Activated naive CD8-positive, alpha-beta T cell (primary cell): ENCODE measurements at regions not wholly inside any gene's neighbourhood (a gene's known extent, or its start where the extent isn't known, plus 50 kb on each side); places are given as distances from the start of the nearest gene placed in this dataset.

Experiments
- H3K27ac Mint-ChIP-seq: one replicate; pipeline ENCODE4 v1.8.0; 2021; ENCODE audit warnings: mixed read lengths
- H3K27me3 Mint-ChIP-seq: one replicate; pipeline ENCODE4 v1.8.0; 2021; ENCODE audit warnings: mixed read lengths
- H3K36me3 Mint-ChIP-seq: one replicate; pipeline ENCODE4 v1.8.0; 2021; ENCODE audit warnings: mixed read lengths
- H3K4me1 Mint-ChIP-seq: one replicate; pipeline ENCODE4 v1.8.0; 2021; ENCODE audit warnings: low read depth, mixed read lengths
- H3K4me3 Mint-ChIP-seq: one replicate; pipeline ENCODE4 v1.8.0; 2021; ENCODE audit warnings: mild to moderate bottlenecking, mixed read lengths
- H3K9me3 Mint-ChIP-seq: one replicate; pipeline ENCODE4 v1.8.0; 2021; ENCODE audit warnings: low read depth, mixed read lengths

DNA sequence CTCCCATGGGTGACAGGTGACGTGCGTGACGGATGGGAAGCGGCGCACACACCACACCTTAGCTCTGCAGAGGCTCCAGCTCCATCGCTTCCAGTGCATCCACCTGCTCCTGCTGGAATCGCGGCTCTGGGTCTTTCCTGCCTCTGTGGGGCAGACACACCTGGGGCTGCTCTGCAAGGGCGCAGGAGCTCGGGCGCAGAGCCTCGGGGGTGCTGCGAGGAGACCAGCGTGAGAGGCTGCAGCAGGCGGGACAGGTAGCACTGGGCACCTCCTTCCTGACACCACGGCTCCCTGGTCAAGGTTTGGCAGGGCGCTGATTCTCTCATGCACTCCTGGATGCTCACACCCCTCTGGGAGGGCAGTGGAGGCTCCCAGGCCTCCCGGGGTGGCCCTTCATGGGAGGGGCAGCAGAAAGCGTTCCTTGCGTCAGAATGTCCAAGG, 1494.3 kb downstream of the BRD1 start:
- H3K4me3 Mint-ChIP-seq, result no peak overlapping the region
- peaks cover 5% of the 10 kb centered on the region for H3K27me3 Mint-ChIP-seq
- H3K4me1 Mint-ChIP-seq, result no peaks in the 10 kb centered on the region
- H3K9me3 Mint-ChIP-seq, result peaks cover 2% of the 10 kb centered on the region
- no peak overlapping the region for H3K27ac Mint-ChIP-seq
- H3K36me3 Mint-ChIP-seq, result no peaks in the 10 kb centered on the region

DNA sequence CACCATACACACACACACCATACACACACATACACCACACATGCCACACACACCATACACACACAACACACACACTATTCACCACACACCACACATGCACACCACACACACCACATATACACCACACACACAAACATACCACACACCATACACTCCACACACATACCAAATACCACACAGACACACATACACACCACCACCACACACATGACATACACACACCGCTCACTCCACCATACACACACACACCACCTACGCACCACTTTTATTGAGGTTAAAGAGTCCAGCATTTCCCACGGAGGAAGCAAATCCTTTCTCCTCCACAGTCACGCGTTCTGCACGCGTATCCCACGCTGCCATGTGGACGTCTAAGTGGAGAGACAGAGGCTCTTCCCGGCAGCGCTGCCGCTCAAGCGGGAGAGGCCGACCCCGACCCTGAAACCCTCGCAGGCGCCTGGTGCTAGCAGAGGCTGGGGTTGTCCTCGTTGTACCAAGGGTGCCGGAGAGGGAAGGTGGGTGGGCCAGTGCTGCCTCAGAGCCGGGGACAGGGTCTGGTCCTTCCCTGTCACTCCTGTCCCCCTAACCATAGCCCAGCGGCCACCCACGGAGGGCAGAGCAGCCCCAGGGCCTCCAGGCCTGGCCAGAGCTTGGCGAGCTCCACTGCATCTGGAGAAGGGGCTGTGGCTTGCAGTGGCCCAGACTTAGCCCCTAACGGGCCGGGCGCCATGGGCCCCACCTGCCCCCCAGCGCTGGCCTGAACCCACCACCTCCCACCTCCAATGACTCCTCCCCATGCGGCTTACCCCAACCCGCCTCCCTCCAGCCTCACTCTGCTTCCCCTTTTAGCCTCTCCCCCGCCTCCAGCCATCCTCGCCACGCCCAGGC, 1495.0 kb downstream of the BRD1 start:
- Mint-ChIP-seq H3K36me3 (no peaks in the 10 kb centered on the region), H3K4me1 (no peaks in the 10 kb centered on the region), H3K27me3 (peaks cover 2% of the 10 kb centered on the region), H3K4me3 (no peak overlapping the region), H3K9me3 (peaks cover 6% of the 10 kb centered on the region), H3K27ac (no peak overlapping the region)

DNA sequence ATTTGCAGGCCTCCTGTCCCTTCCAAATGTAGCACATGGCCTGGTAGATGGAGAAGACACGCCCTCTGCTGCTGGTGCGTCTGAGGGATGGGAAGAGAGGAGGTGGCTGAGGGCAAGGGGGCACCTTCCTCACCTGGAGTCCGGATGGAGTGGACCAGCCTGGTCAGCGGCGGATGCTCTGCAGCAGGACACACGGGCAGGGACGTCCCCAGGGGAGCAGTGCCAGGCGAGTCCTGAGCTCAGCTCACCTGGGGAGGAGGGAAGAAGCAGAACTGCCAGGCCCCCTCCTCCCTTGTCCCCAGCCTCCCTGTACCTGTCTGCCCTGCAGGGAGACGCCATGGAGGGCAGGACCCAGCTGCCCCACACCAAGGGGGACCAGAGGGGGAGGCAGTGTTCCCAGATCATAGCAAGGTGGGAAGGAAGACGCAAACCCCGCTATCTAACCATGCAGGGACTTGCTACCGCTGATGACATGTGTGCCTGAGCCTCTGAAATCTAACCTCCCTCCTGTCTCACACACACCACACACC, 1495.9 kb downstream of the BRD1 start:
- no peaks in the 10 kb centered on the region for H3K36me3 Mint-ChIP-seq
- H3K27me3 Mint-ChIP-seq, result peaks cover 2% of the 10 kb centered on the region
- H3K4me3 Mint-ChIP-seq, result no peak overlapping the region
- no peaks in the 10 kb centered on the region for H3K4me1 Mint-ChIP-seq
- no peak overlapping the region for H3K27ac Mint-ChIP-seq
- peaks cover 6% of the 10 kb centered on the region for H3K9me3 Mint-ChIP-seq

- Mint-ChIP-seq H3K4me1 (no peaks in the 10 kb centered on the region), H3K9me3 (peaks cover 6% of the 10 kb centered on the region), H3K27ac (no peak overlapping the region), H3K4me3 (no peak overlapping the region), H3K36me3 (no peaks in the 10 kb centered on the region), H3K27me3 (peaks cover 2% of the 10 kb centered on the region)
Measured at GRCh38 chr22:48331266-48331665, 1496.4 kb downstream of the BRD1 start.

GRCh38 chr22:48327721-48328120, 1500.0 kb downstream of the BRD1 start:
- H3K4me3 Mint-ChIP-seq, result no peak overlapping the region
- H3K9me3 Mint-ChIP-seq, result peaks cover 6% of the 10 kb centered on the region
- no peaks in the 10 kb centered on the region for H3K36me3 Mint-ChIP-seq
- no peak overlapping the region for H3K27ac Mint-ChIP-seq
- peaks cover 4% of the 10 kb centered on the region for H3K27me3 Mint-ChIP-seq
- H3K4me1 Mint-ChIP-seq, result no peaks in the 10 kb centered on the region

GRCh38 chr22:48323746-48324145, 1503.9 kb downstream of the BRD1 start:
- Mint-ChIP-seq H3K4me3 (no peak overlapping the region), H3K27me3 (peaks cover 4% of the 10 kb centered on the region), H3K27ac (no peak overlapping the region), H3K4me1 (no peaks in the 10 kb centered on the region), H3K9me3 (peaks cover 6% of the 10 kb centered on the region), H3K36me3 (no peaks in the 10 kb centered on the region)

- Mint-ChIP-seq H3K27ac (no peak overlapping the region), H3K36me3 (no peaks in the 10 kb centered on the region), H3K27me3 (peaks cover 2% of the 10 kb centered on the region), H3K4me3 (no peak overlapping the region), H3K4me1 (no peaks in the 10 kb centered on the region), H3K9me3 (no peaks in the 10 kb centered on the region)
Measured at GRCh38 chr22:48322907-48323306, 1504.8 kb downstream of the BRD1 start.

- Mint-ChIP-seq H3K36me3 (no peaks in the 10 kb centered on the region), H3K27ac (no peak overlapping the region), H3K4me1 (no peaks in the 10 kb centered on the region), H3K4me3 (no peak overlapping the region), H3K27me3 (peaks cover 2% of the 10 kb centered on the region), H3K9me3 (no peaks in the 10 kb centered on the region)
Measured at GRCh38 chr22:48321986-48322545, 1505.6 kb downstream of the BRD1 start.

- Mint-ChIP-seq H3K27me3 (peaks cover 2% of the 10 kb centered on the region), H3K4me3 (no peak overlapping the region), H3K9me3 (no peaks in the 10 kb centered on the region), H3K27ac (no peak overlapping the region), H3K4me1 (no peaks in the 10 kb centered on the region), H3K36me3 (no peaks in the 10 kb centered on the region)
Measured at GRCh38 chr22:48320683-48321451, 1506.8 kb downstream of the BRD1 start.

GRCh38 chr22:48320048-48320682, 1507.5 kb downstream of the BRD1 start:
- Mint-ChIP-seq H3K4me1 (no peaks in the 10 kb centered on the region), H3K27me3 (peaks cover 2% of the 10 kb centered on the region), H3K27ac (no peak overlapping the region), H3K4me3 (no peak overlapping the region), H3K9me3 (no peaks in the 10 kb centered on the region), H3K36me3 (no peaks in the 10 kb centered on the region)

DNA sequence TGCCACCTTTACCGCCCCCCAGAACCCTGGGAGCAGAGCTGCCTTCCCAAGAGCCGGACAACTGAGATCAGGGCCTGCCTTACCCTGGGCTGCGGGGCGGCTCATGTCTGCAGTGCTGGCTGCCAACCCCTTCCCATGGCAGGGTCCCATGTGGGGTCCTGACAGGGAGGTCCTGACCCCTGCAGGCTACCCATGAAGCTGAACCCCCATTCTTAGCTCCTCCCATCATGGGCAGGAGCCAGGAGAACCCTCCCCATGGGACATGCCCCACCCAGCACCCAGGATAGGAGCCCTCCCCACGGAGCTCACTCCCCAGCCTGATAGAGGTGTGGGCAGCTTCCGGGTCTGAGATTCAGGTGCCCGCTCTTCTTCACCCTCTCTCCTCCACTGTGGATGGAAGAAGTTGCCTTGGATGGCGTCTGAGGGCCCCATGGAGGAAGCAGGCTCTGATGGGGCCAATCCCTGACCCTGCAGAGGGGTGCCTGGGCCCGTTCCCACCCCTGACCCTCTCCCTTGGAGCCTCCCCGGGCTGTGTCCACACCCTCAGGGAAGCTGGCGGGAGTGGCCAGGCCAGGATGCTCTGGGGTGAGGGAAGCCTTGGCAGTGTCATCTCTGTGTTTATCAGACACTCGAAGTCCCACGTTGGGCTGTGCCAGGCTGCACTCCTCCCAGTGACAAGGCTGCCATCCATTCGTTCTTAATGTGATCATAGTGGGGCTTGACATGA, 1508.2 kb downstream of the BRD1 start:
- no peaks in the 10 kb centered on the region for H3K4me1 Mint-ChIP-seq
- H3K36me3 Mint-ChIP-seq, result no peaks in the 10 kb centered on the region
- H3K9me3 Mint-ChIP-seq, result no peaks in the 10 kb centered on the region
- H3K27me3 Mint-ChIP-seq, result peaks cover 2% of the 10 kb centered on the region
- H3K4me3 Mint-ChIP-seq, result no peak overlapping the region
- no peak overlapping the region for H3K27ac Mint-ChIP-seq

- no peaks in the 10 kb centered on the region for H3K9me3 Mint-ChIP-seq
- H3K36me3 Mint-ChIP-seq, result no peaks in the 10 kb centered on the region
- no peaks in the 10 kb centered on the region for H3K4me1 Mint-ChIP-seq
- H3K27ac Mint-ChIP-seq, result no peak overlapping the region
- H3K4me3 Mint-ChIP-seq, result no peak overlapping the region
- no peaks in the 10 kb centered on the region for H3K27me3 Mint-ChIP-seq
Measured at GRCh38 chr22:48318575-48319320, 1508.9 kb downstream of the BRD1 start.

DNA sequence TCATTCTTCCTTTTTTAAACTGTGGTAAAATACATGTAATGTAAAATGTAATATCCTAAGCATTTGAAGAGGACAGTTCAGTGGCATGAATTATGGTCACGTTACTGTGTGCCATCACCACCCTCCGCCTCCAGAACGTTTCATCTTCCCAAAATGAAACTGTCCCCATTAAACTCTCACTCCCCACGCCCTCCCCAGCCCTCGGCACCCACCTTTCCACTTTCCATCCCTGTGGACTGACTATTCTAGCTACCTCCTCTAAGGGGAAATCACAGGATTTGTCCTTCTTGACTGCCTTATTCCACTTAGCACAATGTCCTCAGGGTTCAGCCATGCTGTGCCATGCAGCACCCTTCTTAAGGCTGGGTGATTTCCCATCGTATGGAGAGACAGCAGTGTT, 1509.5 kb downstream of the BRD1 start:
- no peak overlapping the region for H3K4me3 Mint-ChIP-seq
- no peak overlapping the region for H3K27ac Mint-ChIP-seq
- no peaks in the 10 kb centered on the region for H3K4me1 Mint-ChIP-seq
- H3K9me3 Mint-ChIP-seq, result peaks cover 5% of the 10 kb centered on the region
- H3K27me3 Mint-ChIP-seq, result no peaks in the 10 kb centered on the region
- no peaks in the 10 kb centered on the region for H3K36me3 Mint-ChIP-seq
